ENCODE measurements at regions not wholly inside any gene's neighbourhood (a gene's known extent, or its start where the extent isn't known, plus 50 kb on each side); places are given as distances from the start of the nearest gene placed in this dataset.
"Not testable (repeated sequence)": the region's sequence is repeated elsewhere in the genome, so short reads cannot be mapped to it uniquely, and the experiment has no call there.

DNA sequence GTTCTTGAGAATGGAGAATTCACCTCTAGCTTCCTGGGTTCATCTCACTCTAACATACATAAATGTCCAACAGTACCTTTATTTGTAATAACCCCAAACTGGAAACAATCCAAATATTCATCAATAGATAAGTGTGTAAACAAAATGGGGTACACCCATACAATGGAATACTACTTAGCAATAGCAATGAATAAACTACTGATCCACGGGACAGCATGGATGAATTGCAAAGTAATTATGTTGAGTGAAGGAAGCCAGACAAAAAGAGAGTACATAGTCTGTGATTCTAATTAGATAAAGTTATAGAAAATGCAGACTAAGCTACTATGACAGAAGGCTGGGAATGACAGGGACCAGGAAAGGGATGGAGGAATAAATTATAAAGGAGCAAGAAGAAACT, 391.3 kb downstream of the CCSER2 start:
- no peak overlapping the region for H3K27ac Mint-ChIP-seq
- peaks cover 1% of the 10 kb centered on the region for H3K4me1 Mint-ChIP-seq
- no peak overlapping the region for H3K4me3 Mint-ChIP-seq
- peaks cover 20% of the 10 kb centered on the region for H3K27me3 Mint-ChIP-seq (ENCODE audit: low read depth)
- H3K9me3 Mint-ChIP-seq, result no peaks in the 10 kb centered on the region
- TF ChIP-seq, protein P1, sequence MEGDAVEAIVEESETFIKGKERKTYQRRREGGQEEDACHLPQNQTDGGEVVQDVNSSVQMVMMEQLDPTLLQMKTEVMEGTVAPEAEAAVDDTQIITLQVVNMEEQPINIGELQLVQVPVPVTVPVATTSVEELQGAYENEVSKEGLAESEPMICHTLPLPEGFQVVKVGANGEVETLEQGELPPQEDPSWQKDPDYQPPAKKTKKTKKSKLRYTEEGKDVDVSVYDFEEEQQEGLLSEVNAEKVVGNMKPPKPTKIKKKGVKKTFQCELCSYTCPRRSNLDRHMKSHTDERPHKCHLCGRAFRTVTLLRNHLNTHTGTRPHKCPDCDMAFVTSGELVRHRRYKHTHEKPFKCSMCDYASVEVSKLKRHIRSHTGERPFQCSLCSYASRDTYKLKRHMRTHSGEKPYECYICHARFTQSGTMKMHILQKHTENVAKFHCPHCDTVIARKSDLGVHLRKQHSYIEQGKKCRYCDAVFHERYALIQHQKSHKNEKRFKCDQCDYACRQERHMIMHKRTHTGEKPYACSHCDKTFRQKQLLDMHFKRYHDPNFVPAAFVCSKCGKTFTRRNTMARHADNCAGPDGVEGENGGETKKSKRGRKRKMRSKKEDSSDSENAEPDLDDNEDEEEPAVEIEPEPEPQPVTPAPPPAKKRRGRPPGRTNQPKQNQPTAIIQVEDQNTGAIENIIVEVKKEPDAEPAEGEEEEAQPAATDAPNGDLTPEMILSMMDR (IDR thresholded peaks at IDR 0.05; ENCODE audit: unreplicated experiment), result no peak
- DNase-seq (ENCODE audit: low spot score in 2 of 2, unreplicated experiment in 2 of 2), result no peak
- no peaks in the 10 kb centered on the region for H3K36me3 Mint-ChIP-seq

DNA sequence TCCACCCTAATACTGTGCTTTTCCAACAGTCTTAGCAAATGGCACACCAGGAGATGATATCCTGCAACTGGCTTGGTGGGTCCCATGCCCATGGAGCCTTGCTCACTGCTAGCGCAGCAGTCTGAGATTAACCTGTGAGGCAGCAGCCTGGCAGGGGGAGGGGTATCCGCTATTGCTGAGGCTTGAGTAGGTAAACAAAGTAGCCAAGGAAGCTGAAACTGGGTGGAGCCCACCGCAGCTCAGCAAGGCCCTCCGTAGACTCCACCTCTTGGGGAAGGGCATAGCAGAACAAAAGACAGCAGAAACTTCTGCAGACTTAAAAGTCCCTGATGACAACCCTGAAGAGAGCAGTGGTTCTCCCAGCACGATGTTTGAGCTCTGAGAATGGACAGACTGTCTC, 399.0 kb downstream of the CCSER2 start:
- no peak for DNase-seq (ENCODE audit: low spot score in 2 of 2, unreplicated experiment in 2 of 2)
- Mint-ChIP-seq H3K27ac (no peak overlapping the region), H3K4me1 (no peaks in the 10 kb centered on the region), H3K27me3 (ENCODE audit: low read depth) (peaks cover 15% of the 10 kb centered on the region), H3K36me3 (no peaks in the 10 kb centered on the region), H3K4me3 (no peak overlapping the region), H3K9me3 (peaks cover 28% of the 10 kb centered on the region)
- TF ChIP-seq, protein P1 (IDR thresholded peaks at IDR 0.05; ENCODE audit: unreplicated experiment), result no peak

DNA sequence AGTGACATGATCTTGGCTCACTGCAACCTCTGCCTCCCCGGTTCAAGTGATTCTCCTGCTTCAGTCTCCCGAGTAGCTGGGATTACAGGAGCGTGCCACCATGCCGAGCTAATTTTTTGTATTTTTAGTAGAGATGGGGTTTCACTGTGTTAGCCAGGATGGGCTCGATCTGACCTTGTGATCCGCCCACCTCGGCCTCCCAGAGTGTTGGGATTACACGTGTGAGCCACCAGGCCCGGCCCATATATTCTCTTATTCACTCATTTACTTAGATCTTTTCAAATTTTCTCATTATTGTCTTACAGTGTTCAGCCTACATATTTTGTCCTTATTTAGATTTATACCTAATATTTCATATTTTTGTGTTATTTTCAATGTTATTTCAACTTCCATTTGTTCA, 410.7 kb downstream of the CCSER2 start:
- H3K4me1 Mint-ChIP-seq; H3K27ac Mint-ChIP-seq; H3K4me3 Mint-ChIP-seq; H3K27me3 Mint-ChIP-seq (ENCODE audit: low read depth); H3K36me3 Mint-ChIP-seq; DNase-seq (ENCODE audit: low spot score in 2 of 2, unreplicated experiment in 2 of 2): not testable (repeated sequence)
- peaks cover 13% of the 10 kb centered on the region for H3K9me3 Mint-ChIP-seq

DNA sequence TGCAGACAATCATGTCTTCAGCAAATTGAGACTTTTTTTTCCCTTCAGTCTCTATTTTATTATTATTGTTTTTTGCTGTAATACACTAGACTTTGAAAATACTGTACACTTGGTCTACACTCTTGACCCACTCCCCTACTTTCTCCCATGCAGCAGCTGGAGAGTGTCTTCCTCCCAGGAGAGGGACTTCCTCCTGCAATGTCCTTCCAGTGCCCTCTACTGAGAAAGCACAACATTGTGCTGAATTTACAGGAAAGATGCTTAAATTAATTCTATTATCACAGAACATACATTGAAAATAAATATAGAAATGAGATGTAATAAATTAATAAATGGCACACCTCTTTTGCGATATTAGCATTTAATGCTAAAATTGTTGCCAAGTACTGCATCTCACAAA, 411.3 kb downstream of the CCSER2 start:
- no peaks in the 10 kb centered on the region for H3K27me3 Mint-ChIP-seq (ENCODE audit: low read depth)

DNA sequence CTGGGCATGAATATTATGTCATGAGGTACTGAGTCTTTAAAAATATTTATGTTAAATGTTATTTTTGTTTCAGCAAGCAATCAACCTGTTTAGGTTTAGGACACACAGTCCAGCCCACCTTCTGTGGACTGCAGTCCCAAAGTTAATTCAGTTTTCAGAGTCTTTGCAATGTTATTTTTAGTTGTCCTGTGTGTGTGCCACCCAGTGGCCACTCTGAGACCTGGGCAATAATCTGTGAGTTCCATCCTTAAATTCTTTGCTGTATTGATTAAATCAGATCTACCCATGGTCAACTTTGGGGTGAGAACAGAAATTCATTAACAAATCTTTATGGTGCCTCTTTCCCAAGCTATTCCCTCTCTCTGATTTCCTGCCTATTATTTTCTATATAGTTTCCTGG, 415.1 kb downstream of the CCSER2 start:
- Mint-ChIP-seq H3K36me3 (no peaks in the 10 kb centered on the region), H3K9me3 (peaks cover 13% of the 10 kb centered on the region), H3K27me3 (ENCODE audit: low read depth) (peaks cover 3% of the 10 kb centered on the region), H3K4me1 (no peaks in the 10 kb centered on the region), H3K27ac (no peak overlapping the region), H3K4me3 (no peak overlapping the region)
- DNase-seq (ENCODE audit: low spot score in 2 of 2, unreplicated experiment in 2 of 2), result no peak
- TF ChIP-seq, protein P1 (IDR thresholded peaks at IDR 0.05; ENCODE audit: unreplicated experiment), result peak; percentile 30

More for the DNA sequence above, 411.3 kb downstream of the CCSER2 start:
- H3K4me1 Mint-ChIP-seq, result no peaks in the 10 kb centered on the region
- peaks cover 13% of the 10 kb centered on the region for H3K9me3 Mint-ChIP-seq
- DNase-seq (ENCODE audit: low spot score in 2 of 2, unreplicated experiment in 2 of 2), result no peak
- no peak overlapping the region for H3K27ac Mint-ChIP-seq
- TF ChIP-seq, protein P1 (IDR thresholded peaks at IDR 0.05; ENCODE audit: unreplicated experiment), result no peak
- H3K36me3 Mint-ChIP-seq, result no peaks in the 10 kb centered on the region
- no peak overlapping the region for H3K4me3 Mint-ChIP-seq

DNA sequence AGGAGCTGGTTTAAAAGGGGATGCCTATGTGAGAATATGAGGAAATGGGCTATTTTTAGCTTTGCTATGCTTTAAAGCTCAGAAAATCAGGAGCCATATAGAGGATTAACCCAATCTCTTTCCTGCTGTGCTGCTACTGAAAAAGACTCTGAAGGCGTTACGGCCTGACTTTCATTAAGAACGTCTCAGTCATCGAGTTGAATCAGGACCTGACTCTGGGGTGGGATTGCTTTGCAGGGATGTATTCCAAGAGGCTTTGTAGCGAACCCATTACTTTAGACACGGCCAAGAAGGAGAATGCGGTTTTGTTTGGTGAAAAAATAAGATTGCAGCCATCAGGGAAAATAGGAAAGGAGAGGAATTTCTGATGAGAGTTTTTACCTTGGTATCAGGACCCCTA, 426.9 kb downstream of the CCSER2 start:
- TF ChIP-seq, protein P1 (IDR thresholded peaks at IDR 0.05; ENCODE audit: unreplicated experiment), result no peak
- Mint-ChIP-seq H3K27me3 (ENCODE audit: low read depth) (peaks cover 23% of the 10 kb centered on the region), H3K9me3 (peaks cover 3% of the 10 kb centered on the region), H3K27ac (no peak overlapping the region), H3K36me3 (no peaks in the 10 kb centered on the region), H3K4me1 (no peaks in the 10 kb centered on the region), H3K4me3 (no peak overlapping the region)
- DNase-seq (ENCODE audit: low spot score in 2 of 2, unreplicated experiment in 2 of 2), result no peak

DNA sequence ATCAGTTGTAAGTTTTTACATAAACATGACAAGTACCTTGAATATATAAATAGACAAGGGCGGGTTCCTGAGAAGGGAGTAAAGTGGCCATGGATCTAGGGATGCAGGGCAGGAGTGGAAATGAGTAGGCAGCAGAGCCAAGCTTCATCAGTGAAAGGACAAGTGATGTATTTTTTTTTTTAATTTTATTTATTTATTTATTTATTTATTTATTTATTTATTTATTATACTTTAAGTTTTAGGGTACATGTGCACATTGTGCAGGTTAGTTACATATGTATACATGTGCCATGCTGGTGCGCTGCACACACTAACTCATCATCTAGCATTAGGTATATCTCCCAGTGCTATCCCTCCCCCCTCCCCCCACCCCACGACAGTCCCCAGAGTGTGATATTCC, 428.3 kb downstream of the CCSER2 start:
- DNase-seq (ENCODE audit: low spot score in 2 of 2, unreplicated experiment in 2 of 2); H3K36me3 Mint-ChIP-seq; H3K27ac Mint-ChIP-seq; H3K4me1 Mint-ChIP-seq; H3K4me3 Mint-ChIP-seq; H3K9me3 Mint-ChIP-seq: not testable (repeated sequence)
- peaks cover 21% of the 10 kb centered on the region for H3K27me3 Mint-ChIP-seq (ENCODE audit: low read depth)

DNA sequence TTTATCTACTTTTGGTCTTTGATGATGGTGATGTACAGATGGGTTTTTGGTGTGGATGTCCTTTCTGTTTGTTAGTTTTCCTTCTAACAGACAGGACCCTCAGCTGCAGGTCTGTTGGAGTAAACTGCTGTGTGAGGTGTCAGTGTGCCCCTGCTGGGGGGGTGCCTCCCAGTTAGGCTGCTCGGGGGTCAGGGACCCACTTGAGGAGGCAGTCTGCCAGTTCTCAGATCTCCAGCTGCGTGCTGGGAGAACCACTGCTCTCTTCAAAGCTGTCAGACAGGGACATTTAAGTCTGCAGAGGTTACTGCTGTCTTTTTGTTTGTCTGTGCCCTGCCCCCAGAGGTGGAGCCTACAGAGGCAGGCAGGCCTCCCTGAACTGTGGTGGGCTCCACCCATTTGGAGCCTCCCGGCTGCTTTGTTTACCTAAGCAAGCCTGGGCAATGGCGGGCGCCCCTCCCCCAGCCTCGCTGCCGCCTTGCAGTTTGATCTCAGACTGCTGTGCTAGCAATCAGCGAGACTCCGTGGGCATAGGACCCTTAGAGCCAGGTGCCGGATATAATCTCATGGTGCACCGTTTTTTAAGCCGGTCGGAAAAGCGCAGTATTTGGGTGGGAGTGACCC, 433.7 kb downstream of the CCSER2 start:
- not testable (repeated sequence) for DNase-seq (ENCODE audit: low spot score in 2 of 2, unreplicated experiment in 2 of 2); H3K36me3 Mint-ChIP-seq; H3K4me1 Mint-ChIP-seq; H3K27ac Mint-ChIP-seq; H3K9me3 Mint-ChIP-seq
- H3K4me3 Mint-ChIP-seq, result peak overlapping the region; percentile 22
- H3K27me3 Mint-ChIP-seq (ENCODE audit: low read depth), result peaks cover 14% of the 10 kb centered on the region

All from mesothelial cell of epicardium (in vitro differentiated cells).